ENCODE measurements at regions not wholly inside any gene's neighbourhood (a gene's known extent, or its start where the extent isn't known, plus 50 kb on each side); places are given as distances from the start of the nearest gene placed in this dataset.

- H3K79me2 ChIP-seq (ENCODE audit: insufficient read depth), result no peaks in the 10 kb centered on the region
- no peaks in the 10 kb centered on the region for H3K27me3 ChIP-seq (ENCODE audit: insufficient read depth)
- H4K20me1 ChIP-seq (ENCODE audit: insufficient read depth), result no peaks in the 10 kb centered on the region
- H3K9ac ChIP-seq, result no peak overlapping the region
- H3K4me3 ChIP-seq (ENCODE audit: low read depth in 2 of 2, low read length in 1 of 2), result no peak overlapping the region
- no peaks in the 10 kb centered on the region; a peak in 2 of 4 replicates for H3K4me1 ChIP-seq (ENCODE audit: control insufficient read depth in 1 of 2, insufficient read depth in 2 of 2, low read depth in 1 of 2, low read length in 1 of 2)
- 77% methylated on average over 6 of the region's 6 CpGs for WGBS (ENCODE audit: low lambda C conversion rate)
- POLR2A ChIA-PET, result no interaction called here
- no peaks in the 10 kb centered on the region for H3K9me2 ChIP-seq
- no peak for DNase-seq
- TF ChIP-seq GATA2 (CRISPR knock-in tag; IDR thresholded peaks at IDR 0.05), result no peak
- no peak for TF ChIP-seq TAF1 (IDR thresholded peaks at IDR 0.05; ENCODE audit: borderline replicate concordance, low read depth, low read length)
- TF ChIP-seq, protein P1, sequence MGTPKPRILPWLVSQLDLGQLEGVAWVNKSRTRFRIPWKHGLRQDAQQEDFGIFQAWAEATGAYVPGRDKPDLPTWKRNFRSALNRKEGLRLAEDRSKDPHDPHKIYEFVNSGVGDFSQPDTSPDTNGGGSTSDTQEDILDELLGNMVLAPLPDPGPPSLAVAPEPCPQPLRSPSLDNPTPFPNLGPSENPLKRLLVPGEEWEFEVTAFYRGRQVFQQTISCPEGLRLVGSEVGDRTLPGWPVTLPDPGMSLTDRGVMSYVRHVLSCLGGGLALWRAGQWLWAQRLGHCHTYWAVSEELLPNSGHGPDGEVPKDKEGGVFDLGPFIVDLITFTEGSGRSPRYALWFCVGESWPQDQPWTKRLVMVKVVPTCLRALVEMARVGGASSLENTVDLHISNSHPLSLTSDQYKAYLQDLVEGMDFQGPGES (IDR thresholded peaks at IDR 0.05; ENCODE audit: low read depth, low read length), result no peak
- TF ChIP-seq, protein P2, sequence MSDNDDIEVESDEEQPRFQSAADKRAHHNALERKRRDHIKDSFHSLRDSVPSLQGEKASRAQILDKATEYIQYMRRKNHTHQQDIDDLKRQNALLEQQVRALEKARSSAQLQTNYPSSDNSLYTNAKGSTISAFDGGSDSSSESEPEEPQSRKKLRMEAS (IDR thresholded peaks at IDR 0.05; ENCODE audit: low read depth), result no peak
- no peak for TF ChIP-seq YY1 (IDR thresholded peaks at IDR 0.05; ENCODE audit: low read depth)
- TF ChIP-seq MEF2A (IDR thresholded peaks at IDR 0.05; ENCODE audit: borderline replicate concordance, low read depth), result no peak
- no peak for TF ChIP-seq RXRA (IDR thresholded peaks at IDR 0.05; ENCODE audit: borderline replicate concordance, low read depth)
- TF ChIP-seq FOSL2 (IDR thresholded peaks at IDR 0.05; ENCODE audit: borderline replicate concordance, low read depth), result no peak
- TF ChIP-seq SIN3A (IDR thresholded peaks at IDR 0.05; ENCODE audit: borderline replicate concordance, low read depth, low read length), result no peak
- TF ChIP-seq, protein P3, sequence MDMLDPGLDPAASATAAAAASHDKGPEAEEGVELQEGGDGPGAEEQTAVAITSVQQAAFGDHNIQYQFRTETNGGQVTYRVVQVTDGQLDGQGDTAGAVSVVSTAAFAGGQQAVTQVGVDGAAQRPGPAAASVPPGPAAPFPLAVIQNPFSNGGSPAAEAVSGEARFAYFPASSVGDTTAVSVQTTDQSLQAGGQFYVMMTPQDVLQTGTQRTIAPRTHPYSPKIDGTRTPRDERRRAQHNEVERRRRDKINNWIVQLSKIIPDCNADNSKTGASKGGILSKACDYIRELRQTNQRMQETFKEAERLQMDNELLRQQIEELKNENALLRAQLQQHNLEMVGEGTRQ (IDR thresholded peaks at IDR 0.05; ENCODE audit: borderline replicate concordance, low read depth, low read length), result no peak
- no peak for TF ChIP-seq FOXJ3 (CRISPR knock-in tag; IDR thresholded peaks at IDR 0.05)
- TF ChIP-seq PBX3 (IDR thresholded peaks at IDR 0.05), result no peak
- TF ChIP-seq POLR2AphosphoS5 (IDR thresholded peaks at IDR 0.05; ENCODE audit: low read depth, low read length), result no peak
- TF ChIP-seq SMC3 (IDR thresholded peaks at IDR 0.05; ENCODE audit: low read depth, low read length), result no peak
- TF ChIP-seq CHD2 (IDR thresholded peaks at IDR 0.05; ENCODE audit: low read length, partially characterized antibody), result no peak
- no peak for TF ChIP-seq USF1 (IDR thresholded peaks at IDR 0.05; ENCODE audit: borderline replicate concordance, low read depth)
- TF ChIP-seq RFX5 (IDR thresholded peaks at IDR 0.05; ENCODE audit: low read length), result no peak
- no peak for TF ChIP-seq NRF1 (IDR thresholded peaks at IDR 0.05; ENCODE audit: low read depth, low read length)
- TF ChIP-seq EP300 (IDR thresholded peaks at IDR 0.05; ENCODE audit: borderline replicate concordance in 1 of 2, low read depth in 1 of 2, low read length in 1 of 2), result no peak
- H3K9me3 ChIP-seq, result no peaks in the 10 kb centered on the region
- no peaks in the 10 kb centered on the region for H3K36me3 ChIP-seq (replicated peaks in 1 of 2; ENCODE audit: control insufficient read depth in 1 of 2, insufficient read depth in 2 of 2, low read length in 1 of 2)
- CTCF ChIA-PET, result interaction anchor here (0.6 kb wide), 2 partner anchors 105 to 1296 kb away, joined by 3 read pairs; no protein-coding TSS in a partner anchor
- no peak overlapping the region for H3K4me2 ChIP-seq
- H3F3A ChIP-seq (replicated peaks; ENCODE audit: insufficient read depth), result no peaks in the 10 kb centered on the region
- no peak overlapping the region for H2AFZ ChIP-seq (ENCODE audit: low read depth)
- H3K27ac ChIP-seq (ENCODE audit: low read depth in 2 of 2, low read length in 1 of 2), result no peak overlapping the region
Measured at GRCh38 chr2:192593561-192593960, 398.8 kb upstream of the TMEFF2 start.
